Endothelial cell of umbilical vein (primary cell): ENCODE measurements at regions not wholly inside any gene's neighbourhood (a gene's known extent, or its start where the extent isn't known, plus 50 kb on each side); places are given as distances from the start of the nearest gene placed in this dataset.

Source experiments
- CTCF ChIP-seq, 2 donors: IDR thresholded peaks; 1 replicate in 1 of 2; 2 replicates in 1 of 2; pipeline ENCODE4 v1.5.1; 2011; ENCODE audit warnings: low read length in 2 of 2, mild to moderate bottlenecking in 2 of 2, moderate library complexity in 2 of 2, control low read depth in 1 of 2, inconsistent platforms in 1 of 2, low read depth in 1 of 2; ENCODE audit not compliant: insufficient read depth in 1 of 2; ENCODE audit errors: extremely low read depth in 1 of 2
- EZH2 ChIP-seq: IDR thresholded peaks from 2 replicates; pipeline ENCODE4 v1.6.1; 2012; ENCODE audit warnings: borderline replicate concordance, low read depth, mild to moderate bottlenecking, moderate library complexity, low read length, inconsistent platforms; ENCODE audit not compliant: severe bottlenecking
- FOS ChIP-seq: IDR thresholded peaks from 2 replicates; pipeline ENCODE4 v1.6.1; 2011; ENCODE audit warnings: mild to moderate bottlenecking, low read length, moderate library complexity, borderline replicate concordance; ENCODE audit not compliant: insufficient read depth
- GATA2 ChIP-seq: IDR thresholded peaks from 2 replicates; pipeline ENCODE4 v1.7.0; 2011; ENCODE audit warnings: low read depth, mild to moderate bottlenecking, moderate library complexity, mixed read lengths, low read length; ENCODE audit not compliant: insufficient read length, insufficient read depth
- JUN ChIP-seq: IDR thresholded peaks from 2 replicates; pipeline ENCODE4 v1.6.1; 2011; ENCODE audit warnings: borderline replicate concordance, low read depth; ENCODE audit not compliant: insufficient read length, insufficient read depth
- MYC ChIP-seq: IDR thresholded peaks from one replicate; pipeline ENCODE4 v1.6.1; 2011; ENCODE audit warnings: mild to moderate bottlenecking, low read depth, low read length
- POLR2A ChIP-seq: IDR thresholded peaks from 2 replicates; pipeline ENCODE4 v1.6.1; 2012; ENCODE audit warnings: low read depth, mild to moderate bottlenecking, control low read depth, low read length
- POLR2AphosphoS5 ChIP-seq: IDR thresholded peaks from 2 replicates; pipeline ENCODE4 v1.6.1; 2012; ENCODE audit warnings: low read depth, mild to moderate bottlenecking, control low read depth, low read length, moderate library complexity; ENCODE audit not compliant: insufficient read depth
- TF ChIP-seq, protein P1 (sequence below): IDR thresholded peaks from 2 replicates; pipeline ENCODE4 v1.6.1; 2011; ENCODE audit not compliant: insufficient read depth, insufficient read length

DNA sequence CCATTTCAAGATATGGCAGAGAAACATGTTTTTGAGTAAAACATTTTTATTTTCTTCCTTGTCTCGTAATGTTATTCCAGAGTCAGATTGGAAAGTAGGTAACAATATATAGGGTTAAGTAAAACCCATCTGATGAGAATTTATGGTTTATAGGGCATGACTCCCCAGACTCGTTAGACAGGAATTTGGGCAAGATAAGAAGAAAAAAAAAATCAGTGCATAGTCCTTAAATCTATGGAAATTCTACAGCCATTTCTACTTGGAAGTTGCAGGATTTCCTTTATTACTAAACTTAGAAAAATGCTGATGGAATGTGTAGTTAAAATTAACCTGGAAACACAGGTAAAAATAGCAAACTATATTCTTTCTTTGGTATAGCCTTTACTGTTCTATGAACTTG is 366.1 kb upstream of the MAGEB16 start:
- TF ChIP-seq POLR2A (no peak), EZH2 (no peak), CTCF (IDR thresholded peaks at IDR 0.05; ENCODE audit: extremely low read depth in 1 of 2, insufficient read depth in 1 of 2, low read depth in 1 of 2, low read length in 2 of 2) (no peak), FOS (no peak), POLR2AphosphoS5 (no peak), GATA2 (no peak), MYC (no peak), JUN (no peak)
- TF ChIP-seq, protein P1, sequence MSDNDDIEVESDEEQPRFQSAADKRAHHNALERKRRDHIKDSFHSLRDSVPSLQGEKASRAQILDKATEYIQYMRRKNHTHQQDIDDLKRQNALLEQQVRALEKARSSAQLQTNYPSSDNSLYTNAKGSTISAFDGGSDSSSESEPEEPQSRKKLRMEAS = no peak
